ENCODE measurements at regions not wholly inside any gene's neighbourhood (a gene's known extent, or its start where the extent isn't known, plus 50 kb on each side); places are given as distances from the start of the nearest gene placed in this dataset.
"Not testable (repeated sequence)": the region's sequence is repeated elsewhere in the genome, so short reads cannot be mapped to it uniquely, and the experiment has no call there.

DNA sequence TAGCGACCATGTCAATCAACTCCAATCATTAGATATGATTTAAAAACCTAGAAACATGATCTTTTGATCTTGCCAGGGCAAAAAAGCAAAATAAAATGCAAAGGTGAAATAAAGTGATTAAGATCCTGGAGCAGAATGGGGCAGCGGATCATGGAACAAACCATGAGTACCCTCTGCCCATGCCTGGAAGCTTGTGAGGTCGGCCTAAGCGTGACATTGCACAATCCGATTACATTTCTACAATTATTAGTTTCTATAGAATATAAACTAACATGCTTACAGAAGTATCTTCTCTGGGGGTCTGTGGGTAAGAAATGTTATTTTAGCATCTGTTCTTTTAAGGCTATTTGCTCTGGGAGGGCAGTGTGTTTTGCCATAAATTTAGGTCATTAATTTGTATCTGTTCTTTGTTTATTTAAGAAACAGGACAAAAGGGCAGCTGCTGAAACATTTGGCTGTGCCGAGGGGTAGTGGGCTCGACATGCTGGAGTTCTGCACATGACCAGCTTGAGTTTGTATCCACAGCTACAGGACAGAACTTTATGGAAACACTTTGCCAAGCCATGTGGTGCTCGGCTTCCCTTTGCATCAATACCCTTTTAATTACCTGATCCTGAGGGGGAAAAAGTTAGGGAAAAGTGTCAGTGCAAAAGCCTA lies 55.9 kb downstream of the ZBTB18 start:
- peak in 1 of 2 experiments; percentile 3 for DNase-seq

DNA sequence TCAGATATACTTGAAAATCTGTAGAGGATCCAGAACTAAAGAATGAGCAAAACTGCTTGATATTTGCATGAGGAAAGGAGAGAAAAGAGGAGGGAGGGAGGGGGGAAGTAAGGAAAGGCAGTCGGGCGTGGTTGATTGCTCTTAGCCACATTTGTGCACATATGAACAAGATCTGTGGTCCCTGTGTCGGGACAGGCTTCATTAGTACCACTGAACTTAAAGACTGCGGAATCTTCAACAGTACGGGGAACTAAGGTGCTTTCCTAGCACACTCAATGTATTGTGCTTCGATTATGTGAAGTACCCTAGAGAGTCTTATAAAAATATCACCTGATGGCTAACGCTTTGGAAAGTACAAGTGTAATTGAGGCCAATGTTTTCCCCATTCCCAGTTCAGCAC lies 59.9 kb downstream of the ZBTB18 start:
- no peak for DNase-seq

DNA sequence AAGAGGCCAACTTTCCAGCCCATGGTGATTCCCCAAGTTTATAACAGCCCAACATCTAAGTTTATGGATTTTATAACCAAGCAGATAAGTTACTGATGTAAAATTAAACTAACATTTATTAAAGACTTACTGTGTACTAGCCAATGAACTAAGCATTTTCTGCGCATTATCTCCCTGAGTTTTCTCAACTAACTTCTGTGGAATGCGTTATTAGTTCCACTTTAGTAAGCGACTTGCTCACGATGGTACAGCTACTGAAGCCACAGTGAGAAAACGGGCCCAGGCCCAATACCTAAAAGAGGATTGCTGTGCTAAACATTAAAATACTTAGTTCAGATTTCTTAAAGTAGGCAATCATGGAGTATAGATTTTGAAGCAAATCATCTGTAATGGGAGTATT lies 61.0 kb downstream of the ZBTB18 start:
- DNase-seq = no peak

DNA sequence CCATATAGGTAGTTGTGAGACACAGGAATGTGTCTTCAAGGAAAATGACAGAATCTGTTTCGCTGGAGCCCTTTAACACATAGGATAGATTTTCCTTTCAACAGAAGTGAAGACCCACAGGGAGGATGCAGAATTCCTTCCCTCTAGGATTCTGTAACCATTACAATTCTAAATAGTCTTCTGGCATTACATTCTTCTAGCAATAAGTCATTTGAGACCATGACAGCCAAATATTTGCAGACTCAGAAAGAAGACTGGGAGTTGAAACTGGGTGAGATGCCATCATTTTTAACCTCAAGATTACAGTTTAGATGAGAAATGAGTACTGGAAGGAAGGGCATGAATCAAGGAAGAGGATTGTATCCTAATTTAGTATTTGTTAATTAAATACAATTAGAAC lies 61.6 kb downstream of the ZBTB18 start:
- no peak for DNase-seq

DNA sequence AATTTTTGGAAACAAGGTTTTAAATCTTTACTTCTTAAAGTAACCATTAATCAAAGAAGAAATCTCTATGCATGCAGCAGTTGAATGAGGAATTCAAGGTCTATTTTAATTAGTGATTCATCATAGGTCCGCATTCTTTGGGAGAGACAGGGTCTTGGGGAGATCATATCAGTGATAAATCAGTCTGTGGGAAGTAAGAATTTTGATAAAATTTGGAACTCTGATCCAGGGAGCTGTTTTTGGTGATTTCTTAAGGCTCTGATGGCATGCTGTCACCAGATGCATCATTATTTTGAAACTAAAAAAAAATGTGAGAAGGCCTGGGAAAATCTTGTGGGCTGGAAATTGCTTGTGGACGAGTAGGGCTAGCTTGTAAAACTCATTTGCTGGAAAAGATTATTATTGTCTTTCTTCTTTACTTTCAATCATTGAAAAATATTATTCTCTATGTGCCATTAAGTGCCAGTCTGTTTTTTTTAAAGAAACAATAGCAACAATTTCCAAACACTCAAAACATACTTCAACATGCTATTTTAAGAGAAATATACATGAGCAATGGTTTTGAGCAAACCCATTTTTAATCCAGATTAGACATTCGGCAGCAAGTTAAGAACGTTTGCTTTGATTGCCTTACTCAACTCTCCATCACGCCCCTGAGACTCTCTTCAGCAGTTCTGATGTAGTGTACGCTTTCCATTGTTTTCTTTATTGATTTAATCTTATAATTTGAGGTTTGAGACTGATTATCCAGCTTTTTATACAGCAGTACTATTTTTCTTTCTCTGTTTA lies 62.6 kb downstream of the ZBTB18 start:
- DNase-seq = no peak

DNA sequence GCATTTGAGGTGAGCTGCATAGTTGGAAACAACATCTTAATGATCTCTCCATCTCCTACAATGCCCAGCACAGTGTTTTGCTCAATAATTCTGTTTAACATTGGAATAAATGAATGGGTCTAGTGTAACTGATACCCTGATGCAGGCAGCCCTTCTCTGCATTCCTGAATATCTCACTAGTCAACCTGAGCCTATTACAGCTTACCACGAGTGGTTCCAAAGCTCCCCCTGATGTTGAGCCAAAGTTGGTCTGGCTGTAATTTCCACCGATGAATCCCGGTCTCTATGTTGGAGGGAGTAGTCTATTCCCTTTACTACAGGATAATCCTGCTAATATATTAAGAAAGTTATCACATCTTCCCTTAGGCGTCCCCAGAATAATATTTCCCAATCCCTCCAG lies 63.8 kb downstream of the ZBTB18 start:
- no peak for DNase-seq

DNA sequence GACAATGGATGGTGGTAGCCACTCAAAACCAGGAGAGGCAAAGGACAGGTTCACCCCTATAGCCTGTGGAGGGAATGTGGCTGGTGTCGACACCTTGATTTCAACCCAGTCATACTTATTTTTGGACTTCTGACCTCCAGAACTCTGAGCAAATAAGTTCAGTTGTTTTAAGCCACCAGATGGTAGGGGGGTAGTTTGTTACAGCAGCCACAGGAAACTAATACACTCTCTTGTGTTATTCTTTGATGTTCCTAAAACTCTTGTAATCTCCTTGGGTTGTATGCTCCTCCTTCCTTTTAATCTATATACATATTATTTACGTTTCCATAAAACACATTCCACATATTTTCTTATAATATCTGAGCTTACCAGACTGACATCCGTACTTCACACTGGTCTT lies 65.9 kb downstream of the ZBTB18 start:
- no peak for DNase-seq

DNA sequence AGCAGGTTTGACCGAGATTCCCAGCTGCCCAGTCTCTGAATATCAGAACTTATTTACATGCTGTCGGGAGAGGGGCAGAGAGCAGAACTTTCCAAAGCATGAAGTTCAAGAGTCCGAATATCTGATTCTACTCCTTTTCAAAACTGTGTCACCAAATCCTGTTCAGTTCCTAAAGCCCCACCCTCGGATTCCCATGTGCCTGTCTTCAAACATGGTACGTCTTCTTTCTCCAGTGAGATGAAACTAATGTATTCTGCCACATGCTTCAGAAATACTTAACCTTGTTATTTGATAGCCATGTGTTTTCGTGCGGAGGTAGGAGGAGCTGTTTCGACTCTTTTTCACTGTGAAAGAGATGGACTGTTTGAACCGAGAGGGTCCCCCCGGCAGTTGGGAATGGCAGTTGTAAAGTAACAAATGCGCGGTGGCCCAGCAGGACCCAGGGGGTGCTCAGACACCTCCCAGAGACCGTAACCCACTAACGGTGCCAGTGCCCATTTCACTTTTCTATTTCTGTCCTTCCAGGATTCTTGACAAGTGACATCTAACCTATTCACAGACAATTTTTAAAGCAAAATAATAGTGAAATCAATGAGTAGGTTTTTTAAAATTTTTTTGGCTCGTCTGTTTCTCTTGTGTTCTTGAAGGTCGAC lies 67.2 kb downstream of the ZBTB18 start:
- peak; percentile 66 to 87 for DNase-seq

DNA sequence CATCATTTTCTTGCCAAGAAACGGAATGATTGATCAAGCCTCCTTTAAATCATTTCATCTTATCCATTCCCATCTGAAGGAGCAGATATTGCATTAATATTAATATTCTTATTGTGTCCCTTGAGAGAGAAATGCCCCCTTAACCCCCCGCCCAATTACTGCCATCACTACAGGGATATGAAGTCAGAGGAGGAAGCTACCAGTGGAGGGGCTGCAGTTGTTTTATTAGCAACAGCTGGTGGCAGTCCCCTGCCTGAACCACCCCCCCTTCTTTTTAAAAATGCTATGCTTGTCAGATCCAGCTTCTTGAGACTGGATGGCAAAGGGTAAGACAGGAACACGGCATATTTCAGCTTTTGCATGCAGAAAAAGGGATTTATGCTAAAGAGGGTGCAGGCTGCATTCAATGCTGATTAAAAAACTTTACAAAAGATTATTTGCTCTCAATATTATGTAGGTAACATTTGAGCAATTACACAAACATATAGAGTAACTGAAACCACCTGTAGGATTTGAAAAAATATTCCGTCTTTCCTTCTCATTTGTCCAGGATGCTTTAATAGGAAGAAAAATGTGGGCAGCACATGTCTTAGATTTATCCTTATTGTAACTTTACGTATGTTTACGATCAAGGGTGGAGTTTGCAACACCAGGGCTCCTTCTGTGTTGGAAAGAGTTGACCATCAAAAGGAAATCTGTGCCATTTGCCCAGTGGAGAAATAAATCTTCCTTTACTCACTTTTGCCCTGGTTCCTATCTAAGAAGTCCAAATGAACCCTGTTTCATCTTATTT lies 77.7 kb downstream of the ZBTB18 start:
- DNase-seq = no peak

DNA sequence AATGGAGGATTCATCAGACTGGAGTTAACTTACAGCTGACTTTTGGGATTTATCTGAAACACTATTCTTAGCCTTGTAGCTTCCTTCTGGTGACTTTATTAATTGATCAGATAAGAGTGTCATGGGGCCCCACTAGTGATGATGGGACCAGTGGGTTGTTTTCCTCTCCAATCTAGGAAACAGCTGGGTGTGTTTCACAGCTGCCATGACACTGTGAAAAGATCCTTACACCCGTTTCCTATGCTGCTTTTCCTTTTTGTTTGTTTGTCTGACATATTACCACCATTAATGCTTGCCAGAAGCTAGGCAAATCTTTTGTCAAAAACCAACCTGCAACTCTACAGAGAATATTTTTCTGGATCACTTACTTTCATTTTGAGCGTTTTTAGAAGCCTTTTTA lies 86.2 kb downstream of the ZBTB18 start:
- DNase-seq = no peak

DNA sequence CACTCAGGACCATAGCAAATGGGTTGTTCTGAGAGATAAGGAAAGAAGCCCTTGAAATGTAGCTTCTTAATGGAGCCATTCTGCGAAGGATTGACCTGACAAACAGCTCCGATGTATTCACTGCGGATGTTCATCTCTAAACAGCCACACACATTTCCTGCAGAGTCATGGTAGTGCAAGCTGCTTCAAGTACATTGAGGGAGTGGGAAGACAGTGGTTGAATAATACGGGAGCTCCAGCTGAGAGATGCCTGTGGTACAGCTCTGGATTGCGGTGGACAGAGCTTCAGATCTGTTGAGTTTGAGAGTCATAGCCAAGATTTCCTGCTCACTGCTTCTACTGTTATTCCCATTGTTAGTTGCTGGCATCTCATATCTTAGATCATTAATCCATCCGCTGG lies 86.6 kb downstream of the ZBTB18 start:
- DNase-seq = no peak

DNA sequence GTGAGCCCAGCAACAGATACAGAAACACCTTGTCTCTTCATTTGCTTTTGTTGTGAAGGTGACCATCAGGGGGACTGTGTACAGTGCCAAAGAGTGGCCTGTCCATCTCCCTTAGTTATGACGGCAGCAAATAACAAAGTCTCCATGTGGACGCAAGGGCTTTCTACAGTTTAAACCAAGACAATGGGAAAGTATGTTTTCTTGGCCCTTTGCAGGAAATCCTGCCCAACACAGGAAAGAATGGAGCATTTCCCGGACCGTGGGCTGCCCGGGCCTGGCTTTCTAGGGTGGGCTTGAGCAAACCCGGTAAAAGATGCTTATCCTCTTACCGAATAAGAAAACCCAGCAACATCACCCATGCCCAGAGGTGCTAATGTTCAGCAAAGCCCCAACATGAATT lies 87.3 kb downstream of the ZBTB18 start:
- no peak for DNase-seq

DNA sequence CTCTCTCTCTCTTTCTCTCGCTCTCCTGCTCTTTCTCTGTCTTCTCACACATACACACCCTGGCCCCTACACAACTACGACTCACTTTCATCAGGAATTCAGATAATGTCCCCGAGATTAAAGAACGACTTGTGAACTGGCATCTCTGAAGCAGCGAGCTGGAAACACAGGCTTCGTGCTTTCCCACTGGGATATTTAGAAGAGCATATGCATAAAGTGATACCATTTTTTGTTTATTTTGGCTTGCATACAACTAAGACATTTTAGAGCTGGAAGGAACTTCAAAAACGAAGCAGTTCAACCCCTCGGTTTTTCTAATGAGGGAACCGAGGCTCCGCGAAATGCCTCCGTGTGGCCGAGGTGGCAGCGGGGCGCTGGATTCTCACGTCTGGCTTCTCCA lies 88.6 kb downstream of the ZBTB18 start:
- no peak for DNase-seq

DNA sequence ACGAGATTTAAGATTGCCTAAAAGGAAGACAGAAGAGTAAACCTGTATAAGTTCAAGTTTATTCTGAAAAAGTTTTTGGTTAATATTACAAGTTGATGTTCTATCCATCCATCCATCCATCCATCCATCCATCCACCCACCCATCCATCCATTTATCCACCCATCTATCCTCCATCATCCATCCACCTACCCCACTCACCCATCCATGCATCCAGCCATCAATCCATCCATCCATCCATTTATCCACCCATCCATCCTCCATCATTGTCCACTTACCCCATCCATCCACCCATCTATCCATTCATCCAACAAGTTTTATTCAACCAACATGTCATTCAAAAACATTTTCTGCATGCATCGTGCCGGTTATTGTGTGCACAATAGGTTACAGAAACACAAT lies 89.3 kb downstream of the ZBTB18 start:
- no peak for DNase-seq

DNA sequence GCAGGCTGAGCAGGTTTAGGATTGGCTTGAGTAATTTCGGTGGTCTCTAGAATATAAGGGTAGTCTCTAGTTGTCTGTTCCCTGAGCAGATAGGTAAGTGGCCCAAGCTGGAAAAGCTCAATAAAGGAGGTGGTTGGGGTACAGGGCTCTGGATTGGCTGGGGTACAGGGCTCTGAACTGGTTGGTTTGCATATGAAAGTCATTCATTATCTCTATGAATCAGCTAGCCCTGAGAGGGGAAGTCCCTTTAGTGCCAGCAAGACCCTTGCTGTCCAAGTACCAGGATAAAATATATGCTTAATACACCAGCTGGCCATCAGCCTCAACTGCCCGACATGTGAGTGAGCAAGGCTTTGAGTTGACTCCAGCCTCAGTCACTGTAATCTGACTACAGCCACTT lies 93.0 kb downstream of the ZBTB18 start:
- no peak for DNase-seq

DNA sequence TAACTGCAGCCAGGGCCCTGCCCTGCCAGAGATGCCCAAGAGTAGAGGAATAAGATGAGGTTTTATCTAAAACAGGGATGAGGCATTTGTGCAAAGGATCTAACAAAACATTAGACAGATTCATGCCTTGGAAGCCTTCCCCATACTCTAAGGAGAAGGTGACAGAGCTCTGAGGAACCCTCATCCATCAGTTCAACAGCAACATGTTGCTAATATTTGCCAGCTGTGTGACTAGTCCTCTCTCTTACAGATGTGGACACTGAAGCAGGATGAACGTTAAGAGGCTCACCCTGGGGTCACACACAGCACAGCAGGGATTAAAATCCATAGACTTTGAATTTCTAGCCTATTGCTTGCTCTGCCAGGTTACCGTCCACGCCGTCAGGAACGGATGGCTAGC lies 99.0 kb downstream of the ZBTB18 start:
- no peak for DNase-seq

DNA sequence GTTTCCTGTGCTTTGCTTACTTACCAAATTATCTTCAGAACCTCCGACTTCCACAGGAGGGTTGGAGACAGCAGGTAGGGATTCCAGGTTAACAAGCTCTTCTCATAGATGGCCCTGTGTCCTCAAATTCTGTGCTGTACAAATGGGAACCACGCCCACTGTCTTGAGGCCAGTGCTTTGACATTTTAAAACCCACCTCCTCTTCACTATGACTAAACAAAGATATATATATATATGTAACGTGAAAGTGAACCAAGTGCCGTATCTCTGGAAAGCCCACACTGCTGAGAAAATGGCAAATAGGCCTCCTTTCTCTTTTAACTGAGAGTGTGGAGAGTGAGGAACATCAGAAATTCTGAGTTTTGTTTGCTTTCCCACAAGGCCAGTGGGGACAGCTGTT lies 99.6 kb downstream of the ZBTB18 start:
- DNase-seq = no peak

DNA sequence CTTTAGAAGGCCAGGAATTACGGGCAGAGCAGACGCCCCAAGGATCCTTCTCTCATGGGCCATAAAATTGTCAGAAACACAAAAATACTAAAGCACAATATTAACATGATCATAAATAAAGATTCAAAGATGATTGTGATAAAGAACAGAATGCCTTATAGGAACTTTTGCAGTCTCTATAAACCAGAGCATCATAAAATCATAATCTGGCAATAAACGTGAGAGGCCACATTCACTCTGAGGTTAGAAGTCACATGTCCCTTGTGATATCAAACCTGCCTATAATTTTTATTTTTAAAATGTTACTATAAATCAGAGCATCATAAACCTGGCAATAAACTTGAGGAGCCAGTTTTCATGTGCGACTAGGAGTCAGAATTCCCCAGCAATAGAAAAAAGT lies 100.5 kb downstream of the ZBTB18 start:
- DNase-seq = no peak

DNA sequence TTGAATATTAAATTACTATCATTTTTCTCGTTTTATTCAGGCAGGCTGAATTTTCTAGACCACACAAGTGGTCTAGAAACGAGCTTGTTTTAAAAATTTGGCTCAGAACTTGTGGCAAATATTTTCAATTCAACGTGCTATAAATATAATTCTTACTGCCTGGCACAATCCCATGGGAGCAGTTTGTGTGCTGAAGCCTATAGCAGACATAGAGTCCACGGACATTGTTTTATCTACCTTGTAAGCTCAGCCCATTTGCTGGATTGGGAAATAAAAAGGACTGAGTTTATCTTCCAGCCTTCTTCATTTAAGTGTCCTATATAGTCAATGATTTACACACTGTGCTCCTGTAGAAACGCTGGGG lies 103.4 kb downstream of the ZBTB18 start:
- DNase-seq = no peak

DNA sequence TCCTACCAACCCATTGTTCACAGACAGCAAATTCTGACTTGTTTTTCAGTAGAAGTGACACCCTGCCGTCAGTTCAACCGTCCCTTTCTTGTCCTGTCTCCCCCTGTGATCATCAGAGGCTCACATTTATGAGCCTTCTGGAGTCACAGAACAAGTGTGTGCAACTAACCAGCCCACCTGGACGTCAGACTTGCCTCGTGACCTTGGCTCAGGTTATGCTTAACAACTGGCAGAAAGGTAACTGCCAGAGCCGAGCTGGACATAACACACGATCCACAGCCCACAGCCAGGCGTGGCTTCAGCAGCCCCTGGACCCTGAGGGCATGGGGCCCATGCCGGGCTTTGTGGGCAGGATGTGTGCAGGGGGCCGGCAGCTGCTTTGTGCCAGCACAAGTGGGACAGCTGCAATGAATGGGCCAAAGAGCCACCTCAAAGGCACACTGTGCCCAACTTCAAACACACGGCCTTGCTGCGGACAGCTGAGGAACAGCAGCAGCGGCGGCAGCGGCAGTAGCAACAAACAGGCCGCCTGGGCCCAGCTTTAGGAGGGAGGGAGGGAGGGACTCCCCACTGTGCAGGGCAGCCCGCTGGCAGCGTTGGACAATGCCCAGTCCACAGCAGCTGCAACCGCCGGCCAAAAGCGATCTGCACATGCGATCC lies 103.9 kb downstream of the ZBTB18 start:
- DNase-seq = no peak

DNA sequence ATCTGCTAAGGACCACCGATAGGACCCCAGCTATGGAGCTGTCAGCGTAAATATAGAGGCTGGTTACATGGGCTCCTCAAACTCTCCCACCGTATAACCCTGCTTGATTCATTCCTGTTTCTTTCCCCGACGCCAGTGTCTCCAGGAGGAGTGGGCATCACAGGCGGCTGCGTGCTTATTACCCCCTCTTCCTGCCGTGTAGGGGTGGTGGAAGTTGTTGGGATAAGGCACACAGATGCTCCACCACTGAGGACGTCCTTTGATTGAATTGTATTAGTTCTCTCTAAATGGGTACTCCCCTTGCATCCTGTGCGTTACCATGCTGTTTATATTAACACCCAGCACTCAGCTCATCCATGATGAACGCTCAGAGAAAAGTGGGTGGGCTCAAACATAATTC lies 104.6 kb downstream of the ZBTB18 start:
- peak in 1 of 2 experiments; percentile 19 for DNase-seq

DNA sequence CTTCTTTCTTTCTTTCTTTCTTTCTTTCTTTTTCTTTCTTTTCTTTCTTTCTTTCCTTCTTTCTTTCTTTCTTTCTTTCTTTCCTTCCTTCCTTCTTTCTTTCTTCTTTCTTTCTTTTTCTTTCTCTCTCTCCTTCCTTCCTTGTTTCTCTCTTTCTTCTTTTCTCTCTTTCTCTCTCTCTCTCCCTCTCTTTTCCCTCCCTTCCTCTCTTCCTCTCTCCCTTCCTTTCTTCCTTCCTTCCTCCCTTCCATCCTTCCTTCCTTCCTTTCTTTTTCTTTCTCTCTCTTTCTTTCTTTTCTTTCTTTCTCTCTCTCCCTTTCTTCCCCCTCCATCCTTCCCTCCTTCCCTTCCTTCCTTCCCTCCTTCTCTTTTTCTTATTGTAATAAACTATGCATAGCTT lies 105.5 kb downstream of the ZBTB18 start:
- DNase-seq = not testable (repeated sequence)

Measured in NCI-H524 (cell line).